Suppressor macrophage treated with lipopolysaccharide for 4 hours (primary cell): ENCODE measurements at regions not wholly inside any gene's neighbourhood (a gene's known extent, or its start where the extent isn't known, plus 50 kb on each side); places are given as distances from the start of the nearest gene placed in this dataset.
"Not testable (repeated sequence)": the region's sequence is repeated elsewhere in the genome, so short reads cannot be mapped to it uniquely, and the experiment has no call there.

ENCODE experiments used
- DNase-seq: peaks from one replicate; pipeline ENCODE4 v3.0.0-alpha.2; 2020

GRCh38 chr1:143572661-143573060 lies 399.1 kb downstream of the FAM72C start:
- not testable (repeated sequence) for DNase-seq

DNA sequence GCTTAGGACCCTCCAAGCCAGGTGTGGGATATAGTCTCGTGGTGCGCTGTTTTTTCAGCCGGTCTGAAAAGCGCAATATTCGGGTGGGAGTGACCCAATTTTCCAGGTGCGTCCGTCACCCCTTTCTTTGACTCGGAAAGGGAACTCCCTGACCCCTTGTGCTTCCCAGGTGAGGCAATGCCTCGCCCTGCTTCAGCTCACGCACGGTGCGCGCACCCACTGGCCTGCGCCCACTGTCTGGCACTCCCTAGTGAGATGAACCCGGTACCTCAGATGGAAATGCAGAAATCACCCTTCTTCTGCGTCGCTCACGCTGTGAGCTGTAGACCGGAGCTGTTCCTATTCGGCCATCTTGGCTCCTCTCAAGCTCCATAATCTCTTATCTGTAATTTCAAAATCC lies 408.0 kb downstream of the FAM72C start:
- DNase-seq, result not testable (repeated sequence)

DNA sequence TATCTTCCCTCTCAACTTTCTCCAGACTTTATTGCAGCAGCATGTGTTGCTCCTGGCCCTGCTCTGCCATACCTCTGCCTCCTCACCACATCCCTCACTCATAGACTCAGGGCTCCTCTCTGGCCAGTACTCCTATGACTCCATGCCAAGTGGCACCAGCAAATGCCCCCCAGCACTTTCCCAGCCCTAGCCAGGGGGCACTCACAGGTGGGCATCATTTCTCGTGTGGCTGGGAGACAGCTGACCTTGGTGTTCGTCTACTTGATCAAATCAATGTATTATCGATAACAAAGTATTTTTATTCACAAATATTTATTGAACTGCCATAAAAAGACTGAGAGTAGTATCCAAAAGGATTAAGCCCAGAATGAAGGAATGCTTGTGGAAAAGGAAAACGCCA lies 418.2 kb downstream of the FAM72C start:
- DNase-seq, result no peak

DNA sequence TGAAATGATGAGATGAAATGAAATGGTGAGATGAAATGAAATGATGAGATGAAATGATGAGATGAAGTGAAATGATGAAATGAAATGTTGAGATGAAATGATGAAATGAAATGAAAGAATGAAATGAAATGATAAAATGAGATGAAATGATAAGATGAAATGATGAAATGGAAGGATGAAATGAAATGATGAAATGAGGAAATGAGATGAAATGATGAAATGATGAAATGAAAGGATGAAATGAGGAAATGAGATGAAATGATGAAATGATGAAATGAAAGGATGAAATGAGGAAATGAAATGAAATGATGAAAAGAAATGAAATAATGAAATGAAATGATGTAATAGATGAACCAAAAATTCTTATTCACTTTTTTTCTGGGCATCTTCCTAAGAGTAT lies 467.1 kb downstream of the FAM72C start:
- DNase-seq, result not testable (repeated sequence)

- not testable (repeated sequence) for DNase-seq
These were observed 467.7 kb downstream of the FAM72C start for GRCh38 chr1:143504080-143504479.

DNA sequence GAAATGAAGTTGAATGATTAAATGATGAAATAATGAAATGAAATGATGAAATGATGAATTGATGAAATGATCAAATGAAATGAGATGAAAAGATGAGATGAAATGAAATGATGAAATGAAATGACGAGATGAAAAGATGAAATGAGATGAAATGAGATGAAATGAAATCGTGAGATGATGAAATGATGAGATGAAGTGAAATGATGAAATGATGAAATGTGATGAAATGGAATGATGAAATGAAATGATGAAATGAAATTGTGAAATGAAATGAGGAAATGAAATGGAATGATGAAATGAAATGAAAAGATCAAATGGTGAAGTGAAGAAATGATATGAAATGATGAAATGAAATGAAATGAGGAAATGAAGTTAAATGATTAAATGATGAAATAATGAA lies 468.7 kb downstream of the FAM72C start:
- not testable (repeated sequence) for DNase-seq

- DNase-seq, result not testable (repeated sequence)
These were observed 469.7 kb downstream of the FAM72C start for GRCh38 chr1:143502038-143502437.

- DNase-seq, result not testable (repeated sequence)
These were observed 473.6 kb downstream of the FAM72C start for GRCh38 chr1:143498059-143498749.

DNA sequence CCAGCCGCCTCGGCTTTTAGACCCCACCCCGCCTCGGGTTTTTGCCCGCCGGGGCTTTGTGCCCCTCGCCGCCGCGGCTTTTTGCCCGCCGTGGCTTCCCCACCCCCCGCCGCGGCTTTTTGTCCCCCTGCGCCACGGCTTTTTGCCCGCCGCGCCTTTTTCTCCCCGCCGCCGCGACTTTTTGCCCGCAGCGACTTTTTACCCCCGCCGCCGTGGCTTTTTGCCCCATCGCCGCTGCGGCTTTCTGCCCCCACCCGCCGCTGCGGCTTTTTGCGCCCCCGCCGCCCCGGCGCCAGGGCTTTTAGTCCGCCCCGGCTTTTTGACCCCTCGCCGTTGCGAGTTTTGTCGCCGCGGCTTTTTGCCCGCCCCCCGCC lies 474.4 kb downstream of the FAM72C start:
- no peak for DNase-seq

DNA sequence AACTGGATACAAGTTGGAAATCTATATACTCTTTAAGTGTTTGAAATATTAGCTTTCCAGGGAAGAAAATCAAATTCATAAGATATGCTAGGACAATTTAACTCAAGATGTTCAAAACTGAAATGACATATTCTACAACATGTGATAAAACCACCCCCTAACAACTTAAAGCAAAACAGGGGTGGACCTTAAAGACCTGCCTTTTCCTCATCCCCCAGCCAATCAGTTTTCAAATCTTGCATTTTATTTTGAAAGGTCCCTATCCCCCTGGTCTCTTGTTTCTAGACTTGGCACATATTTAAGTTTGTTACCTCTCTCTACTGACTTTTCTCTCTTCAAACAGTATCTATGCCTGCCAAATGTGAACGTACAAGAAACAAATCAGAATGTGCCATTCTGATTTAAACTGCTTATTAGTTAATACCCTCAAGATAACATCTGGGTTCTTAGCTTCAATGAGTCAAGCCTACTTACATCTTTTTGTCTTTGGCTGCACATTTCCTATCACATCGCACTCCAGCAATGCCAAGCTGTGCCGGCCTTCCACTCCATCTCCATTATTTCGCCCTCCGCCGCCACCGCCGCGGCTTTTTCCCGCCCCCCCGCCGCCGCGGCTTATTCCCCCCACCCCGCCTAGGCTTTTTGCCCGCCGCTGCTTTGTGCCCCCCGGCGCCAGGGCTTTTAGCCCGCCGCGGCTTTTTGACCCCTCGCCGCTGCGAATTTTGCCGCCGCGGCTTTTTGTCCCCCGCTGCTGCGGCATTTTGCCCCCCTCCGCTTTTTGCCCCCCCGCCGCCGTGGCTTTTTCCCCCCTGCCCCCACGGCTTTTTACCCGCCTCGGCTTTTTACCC lies 475.0 kb downstream of the FAM72C start:
- DNase-seq, result not testable (repeated sequence)
